Right kidney (tissue), 1 donor: ENCODE measurements at regions not wholly inside any gene's neighbourhood (a gene's known extent, or its start where the extent isn't known, plus 50 kb on each side); places are given as distances from the start of the nearest gene placed in this dataset.
"Not testable (repeated sequence)": the region's sequence is repeated elsewhere in the genome, so short reads cannot be mapped to it uniquely, and the experiment has no call there.

Experiments used
- DNase-seq: peaks from one replicate; pipeline ENCODE4 v3.0.0-alpha.2; 2016

DNA sequence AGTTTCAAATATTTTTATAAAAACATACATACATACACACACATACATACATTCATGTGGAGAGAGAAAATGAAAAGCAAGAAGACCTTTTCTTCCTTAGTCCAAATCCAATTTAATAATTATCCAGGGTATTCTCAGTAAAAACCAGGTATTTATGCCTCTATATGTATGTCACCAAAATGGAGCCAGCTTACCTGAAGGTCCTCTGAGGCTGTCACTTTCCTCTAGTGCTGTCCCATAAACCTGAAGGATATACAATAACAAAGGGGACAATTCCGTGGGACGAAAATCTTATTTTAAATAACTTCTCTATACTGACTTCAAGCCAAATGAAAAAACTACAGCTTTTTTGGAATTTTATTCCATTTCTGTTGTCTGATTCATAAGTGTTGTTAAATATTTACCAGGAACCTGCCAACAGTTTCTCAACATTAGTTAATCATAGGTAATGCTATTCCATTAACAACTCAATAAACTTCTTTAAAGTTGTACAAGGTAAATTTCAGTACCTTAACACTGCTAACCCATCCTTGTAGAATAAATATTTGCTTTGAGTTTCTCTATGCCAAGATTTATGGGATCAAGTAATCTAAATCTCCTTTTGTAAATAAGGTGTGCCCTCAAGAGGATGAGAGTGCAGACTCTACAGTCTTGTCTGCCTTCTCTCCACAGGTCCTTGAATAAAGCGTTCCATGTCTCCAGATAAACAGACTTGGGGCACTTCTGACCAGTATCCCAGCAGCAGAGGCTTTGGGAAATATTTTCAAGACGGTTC, 260.3 kb downstream of the AHR start:
- no peak for DNase-seq

DNA sequence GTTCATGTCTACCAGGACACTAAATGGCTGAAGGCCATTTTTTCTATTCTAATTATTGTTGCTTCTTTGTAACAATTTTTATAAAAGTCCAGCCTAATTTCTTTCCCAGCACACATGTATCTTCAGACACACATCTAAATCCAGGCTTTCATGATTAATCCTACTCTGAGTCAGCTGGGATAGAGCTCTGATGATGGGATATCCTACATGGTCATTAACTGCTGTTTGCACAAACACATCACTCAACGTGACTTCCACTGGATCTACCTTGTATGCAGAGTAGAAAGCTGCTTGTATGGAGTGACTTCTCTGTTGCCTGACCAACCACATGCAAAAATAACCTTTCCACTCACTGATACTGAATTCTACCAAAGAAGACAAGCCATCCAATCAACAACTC, 260.9 kb downstream of the AHR start:
- no peak for DNase-seq

DNA sequence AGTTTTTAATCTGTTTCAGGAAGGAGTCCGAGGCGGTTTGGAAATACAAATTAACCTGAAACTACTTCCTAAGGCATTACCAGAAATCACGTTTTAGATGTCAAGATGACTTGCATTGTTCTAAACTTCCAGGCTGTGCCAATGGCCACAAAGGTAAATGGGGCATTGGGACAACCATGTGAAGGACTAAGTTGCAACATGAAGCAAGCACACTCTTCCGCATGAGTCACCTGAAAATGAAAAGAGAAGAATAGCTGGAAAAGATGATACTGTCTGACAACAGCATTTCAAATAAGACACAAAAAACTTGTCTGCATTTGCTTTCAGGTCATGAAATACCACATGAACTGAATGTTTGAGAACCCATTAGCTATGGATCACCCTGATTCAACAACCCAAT, 262.1 kb downstream of the AHR start:
- no peak for DNase-seq

GRCh38 chr7:17560966-17561365, 262.5 kb downstream of the AHR start:
- DNase-seq = no peak

DNA sequence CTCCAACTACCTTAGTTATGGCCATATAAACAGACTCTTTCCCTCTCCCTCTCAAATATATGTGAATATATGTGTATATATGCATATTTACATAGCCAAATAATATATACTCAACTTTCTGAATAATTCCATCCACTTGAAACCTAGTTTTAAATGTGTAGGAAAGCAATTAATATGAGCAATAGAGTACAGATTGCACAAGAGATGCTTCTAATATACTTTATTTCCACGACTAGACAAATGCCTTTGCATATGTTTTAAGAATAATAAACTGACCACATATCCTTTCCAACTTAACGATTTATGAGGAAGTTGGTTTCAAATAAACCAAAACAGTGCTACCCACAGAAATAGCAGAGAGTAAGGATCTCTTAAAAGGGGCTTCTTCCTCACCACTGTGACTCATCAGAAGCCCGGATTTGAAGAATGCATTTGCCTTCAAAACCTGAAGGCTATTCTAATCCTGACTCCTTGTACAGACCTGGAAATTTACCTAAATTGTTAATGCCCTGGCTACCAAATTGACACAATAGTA, 266.3 kb downstream of the AHR start:
- no peak for DNase-seq

DNA sequence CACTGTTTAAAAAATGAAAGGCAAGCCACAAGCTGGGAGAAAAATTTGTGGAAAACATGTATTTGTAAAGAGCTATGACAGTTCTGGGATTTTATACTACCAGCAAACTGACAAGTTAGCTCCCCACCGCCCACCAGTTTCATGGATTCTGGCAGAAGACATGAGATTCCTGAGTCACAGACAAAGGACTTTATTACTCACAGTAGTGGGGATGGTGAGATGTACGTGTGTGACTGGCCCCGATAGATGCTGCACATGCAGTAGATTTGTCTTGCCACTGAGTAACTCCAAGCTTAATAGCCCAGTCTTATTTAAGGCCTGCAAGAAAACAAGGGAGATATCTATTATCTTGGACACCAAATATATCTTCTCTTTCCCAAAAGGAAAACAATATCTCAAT, 281.7 kb downstream of the AHR start:
- no peak for DNase-seq

DNA sequence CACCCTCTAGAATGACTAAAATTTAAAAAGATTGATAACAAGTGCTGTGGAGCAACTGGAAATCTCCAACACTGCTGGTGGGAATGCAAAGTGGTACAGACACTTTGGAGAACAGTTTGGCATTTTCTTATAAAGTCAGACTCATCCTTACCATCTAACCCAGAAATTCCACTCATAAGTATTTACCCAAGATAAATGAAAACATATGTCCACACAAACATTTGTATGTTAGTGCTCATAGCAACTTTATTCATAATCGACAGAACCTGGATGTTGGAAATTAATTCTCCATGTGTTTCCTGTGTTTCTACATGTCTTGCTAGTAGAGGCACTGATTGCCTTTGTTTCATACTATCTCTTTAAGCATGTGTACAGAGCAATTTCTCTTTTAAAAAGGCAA, 282.4 kb downstream of the AHR start:
- DNase-seq = no peak

DNA sequence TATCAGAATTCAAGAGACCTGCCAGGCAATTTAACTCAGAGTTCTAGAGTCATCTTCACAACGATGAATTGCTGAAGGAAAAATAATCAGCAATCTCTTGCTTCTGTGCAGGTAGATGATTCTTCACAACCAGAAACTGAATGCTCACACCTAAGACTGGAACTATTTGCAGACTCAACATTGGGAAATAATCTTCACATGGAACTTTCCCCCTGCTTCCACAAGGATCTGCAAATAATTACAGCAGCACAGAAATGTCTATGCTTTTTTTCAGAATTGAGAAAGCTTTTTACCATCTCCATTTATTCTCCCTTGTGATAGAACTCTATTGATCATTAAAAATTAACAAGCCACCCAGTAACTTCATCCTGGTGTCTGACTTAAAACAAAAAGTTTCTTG, 282.8 kb downstream of the AHR start:
- no peak for DNase-seq

DNA sequence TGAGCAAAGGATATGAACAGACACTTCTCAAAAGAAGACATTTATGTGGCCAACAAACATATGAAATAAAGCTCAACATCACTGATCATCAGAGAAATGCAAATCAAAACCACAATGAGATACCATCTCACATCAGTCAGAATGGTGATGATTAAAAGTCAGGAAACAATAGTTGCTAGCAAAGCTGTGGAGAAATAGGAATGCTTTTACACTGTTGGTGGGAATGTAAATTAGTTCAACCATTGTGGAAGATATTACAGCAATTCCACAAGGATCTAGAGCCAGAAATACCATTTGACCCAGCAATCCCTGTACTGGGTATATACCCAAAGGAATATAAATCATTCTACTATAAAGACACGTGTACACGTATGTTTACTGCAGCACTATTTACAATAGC, 284.2 kb downstream of the AHR start:
- not testable (repeated sequence) for DNase-seq

- DNase-seq = no peak
Observed at GRCh38 chr7:17583786-17584185, 285.3 kb downstream of the AHR start.

DNA sequence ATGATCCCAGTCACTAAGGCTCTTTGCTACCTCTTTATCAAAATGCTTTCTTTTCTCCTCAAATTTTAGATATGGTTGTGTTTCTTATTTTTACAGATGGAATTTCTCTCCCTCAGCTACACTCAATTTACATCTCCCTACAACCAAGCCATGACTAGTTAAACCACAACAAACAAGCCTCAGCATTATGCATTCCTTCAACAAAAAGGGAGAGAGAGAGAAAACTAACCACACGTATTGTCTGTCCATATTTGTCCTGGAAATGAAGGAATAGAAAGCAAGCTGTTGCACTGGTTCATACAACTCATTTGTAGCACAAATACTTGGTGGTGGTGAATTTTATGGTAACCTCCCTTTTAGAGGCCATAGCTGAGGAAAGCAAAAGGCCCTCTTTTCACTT, 286.4 kb downstream of the AHR start:
- DNase-seq = no peak

GRCh38 chr7:17586711-17587110, 288.3 kb downstream of the AHR start:
- DNase-seq = no peak

DNA sequence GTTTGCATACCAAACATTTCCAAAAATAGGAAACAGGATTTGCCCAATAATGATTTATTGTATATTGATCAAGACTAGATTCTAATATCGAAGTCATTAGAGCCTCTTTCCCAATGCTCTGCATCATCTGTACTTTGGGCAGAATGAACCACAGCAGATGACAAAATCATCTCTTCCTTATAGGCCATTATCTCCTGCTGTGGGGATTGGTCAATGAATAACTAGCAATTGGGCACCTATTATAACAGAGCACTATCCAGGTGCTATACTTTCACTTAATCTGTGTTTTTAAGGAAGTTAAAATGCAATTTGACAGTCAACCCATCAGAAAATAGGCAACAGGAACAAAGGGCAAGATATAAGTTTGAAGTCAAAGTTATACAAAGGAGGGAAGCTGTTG, 290.3 kb downstream of the AHR start:
- DNase-seq = no peak

- no peak for DNase-seq
Observed at GRCh38 chr7:17589671-17590070, 291.2 kb downstream of the AHR start.

DNA sequence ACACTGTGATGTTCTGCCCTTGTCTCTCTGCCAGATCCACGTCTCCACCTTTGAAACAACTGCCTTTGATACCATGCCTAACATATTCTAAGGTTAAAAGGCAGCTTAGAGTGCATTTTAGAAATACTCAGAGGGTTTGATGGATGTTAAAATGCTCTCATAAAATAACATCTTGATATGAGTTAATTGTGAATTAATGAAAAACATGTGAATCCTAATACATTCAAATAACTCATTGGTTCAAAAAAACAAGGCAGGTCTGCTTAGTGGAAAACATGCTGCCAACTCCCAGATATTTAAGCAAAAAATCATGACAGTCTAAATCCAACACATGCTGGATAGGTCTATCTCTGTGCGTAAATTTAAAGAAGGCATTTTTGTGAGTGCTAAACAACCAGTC, 291.8 kb downstream of the AHR start:
- no peak for DNase-seq

DNA sequence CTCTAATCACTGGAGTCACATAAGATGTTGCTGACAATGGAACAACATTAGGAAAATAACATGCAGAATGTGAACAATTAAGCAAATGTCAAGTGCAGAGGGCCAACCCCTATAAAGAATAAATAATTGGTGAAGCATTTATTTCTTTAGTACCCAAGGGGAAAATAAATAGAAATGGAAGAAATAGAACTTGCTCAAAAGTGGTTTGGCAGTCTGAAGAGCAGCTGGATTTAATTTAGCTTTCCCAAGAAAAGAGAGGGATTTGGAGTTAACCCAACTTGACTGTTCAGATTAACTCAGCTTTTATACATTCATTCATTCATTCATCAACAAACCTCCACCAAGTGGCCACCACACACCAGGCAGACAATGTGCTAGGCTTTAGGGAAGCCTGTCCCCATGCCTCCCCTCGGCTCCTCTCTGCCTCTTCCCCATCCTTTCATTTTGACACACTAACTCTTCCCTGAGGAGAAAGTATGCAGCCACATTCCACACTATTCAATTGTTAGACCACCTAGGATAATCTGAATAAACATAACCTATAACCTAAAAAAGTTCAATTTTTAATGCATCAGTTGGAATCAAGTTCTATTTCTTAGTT, 295.5 kb downstream of the AHR start:
- DNase-seq = peak; percentile 16

GRCh38 chr7:17595546-17595945, 297.1 kb downstream of the AHR start:
- DNase-seq = no peak

GRCh38 chr7:17598305-17598704, 299.9 kb downstream of the AHR start:
- no peak for DNase-seq

DNA sequence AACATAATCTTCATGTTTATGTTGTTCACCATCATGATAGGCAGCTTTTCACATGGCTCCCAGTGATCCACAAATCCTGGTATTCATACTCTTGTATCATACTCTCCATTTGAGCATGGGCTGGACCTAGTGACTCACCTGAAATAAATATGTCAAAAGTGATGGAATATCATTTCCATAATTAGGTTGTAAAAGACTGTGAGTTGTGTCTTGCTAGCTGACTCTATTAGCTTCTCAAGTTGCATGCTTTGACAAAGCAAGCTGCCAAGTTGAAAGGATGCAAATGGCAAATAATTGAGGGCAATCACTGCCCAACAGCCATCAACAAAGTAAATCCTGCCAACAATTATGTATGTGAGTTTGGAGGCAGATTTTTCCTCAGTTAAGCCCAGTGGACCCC, 300.4 kb downstream of the AHR start:
- no peak for DNase-seq

- no peak for DNase-seq
Observed at GRCh38 chr7:17599733-17600339, 301.4 kb downstream of the AHR start.

DNA sequence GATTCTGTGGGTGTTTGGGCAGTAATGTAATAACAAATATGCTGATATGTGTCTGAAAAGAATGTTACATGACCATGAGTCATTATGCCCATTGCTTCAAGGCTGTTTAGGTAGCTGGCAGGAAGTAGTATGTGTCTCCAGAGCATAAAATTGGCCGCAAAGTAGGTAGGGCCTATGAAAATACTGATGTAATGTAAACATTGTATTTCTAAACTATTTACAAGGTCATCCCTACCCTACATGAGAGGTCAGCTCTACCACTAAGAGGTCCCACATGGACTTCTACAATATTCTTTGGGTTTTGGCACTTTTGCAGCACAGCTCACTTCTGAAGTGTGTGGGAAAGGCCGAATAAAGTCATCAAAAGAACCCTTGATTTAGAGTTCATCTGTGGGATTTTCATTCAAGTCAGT, 301.9 kb downstream of the AHR start:
- DNase-seq = no peak

- no peak for DNase-seq
Observed at GRCh38 chr7:17601921-17602320, 303.5 kb downstream of the AHR start.

- DNase-seq = no peak
Observed at GRCh38 chr7:17608114-17608833, 309.8 kb downstream of the AHR start.
